ENCODE measurements at regions not wholly inside any gene's neighbourhood (a gene's known extent, or its start where the extent isn't known, plus 50 kb on each side); places are given as distances from the start of the nearest gene placed in this dataset.
A peak's percentile ranks its signal among the peaks of the same experiment; 100 is the strongest.

- WGBS, 3 donors, result 55 to 69% (median 63%) methylated on average over 4 of the region's 4 CpGs
- H3K4me1 ChIP-seq (ENCODE audit: control insufficient read depth in 3 of 3, insufficient read depth in 2 of 3, low read depth in 1 of 3, low read length in 2 of 3), result no peaks in the 10 kb centered on the region
- FAIRE-seq (no peak), DNase-seq (no peak)
- H3K27me3 ChIP-seq (ENCODE audit: control insufficient read depth in 3 of 3, insufficient read depth in 3 of 3, low read length in 3 of 3), result no peaks in the 10 kb centered on the region
- no peak overlapping the region for H3K27ac ChIP-seq (ENCODE audit: low read depth in 1 of 3, low read length in 2 of 3)
- H3K9me3 ChIP-seq (ENCODE audit: control insufficient read depth in 2 of 2, insufficient read depth in 1 of 2, low read depth in 1 of 2, low read length in 1 of 2), result no peaks in the 10 kb centered on the region
- H3K36me3 ChIP-seq (ENCODE audit: control insufficient read depth in 3 of 3, insufficient read depth in 2 of 3, low read depth in 1 of 3, low read length in 3 of 3), result no peaks in the 10 kb centered on the region
- H3K4me3 ChIP-seq (ENCODE audit: low read depth in 1 of 3, low read length in 3 of 3), result no peak overlapping the region
Measured at GRCh38 chr5:109533751-109534272, 124.0 kb upstream of the PJA2 start.

- WGBS, 3 donors, result 52 to 67% (median 55%) methylated on average over 2 of the region's 2 CpGs
- FAIRE-seq, result no peak
- H3K4me1 ChIP-seq (ENCODE audit: control insufficient read depth in 3 of 3, insufficient read depth in 2 of 3, low read depth in 1 of 3, low read length in 2 of 3), result no peaks in the 10 kb centered on the region
Measured at GRCh38 chr5:109532773-109533364, 123.1 kb upstream of the PJA2 start.

GRCh38 chr5:109531262-109531661 is 121.5 kb upstream of the PJA2 start:
- H3K4me3 ChIP-seq (ENCODE audit: low read depth in 1 of 3, low read length in 3 of 3), result no peak overlapping the region
- H3K27me3 ChIP-seq (ENCODE audit: control insufficient read depth in 3 of 3, insufficient read depth in 3 of 3, low read length in 3 of 3), result no peaks in the 10 kb centered on the region
- no peak for FAIRE-seq
- no peaks in the 10 kb centered on the region for H3K9me3 ChIP-seq (ENCODE audit: control insufficient read depth in 2 of 2, insufficient read depth in 1 of 2, low read depth in 1 of 2, low read length in 1 of 2)
- H3K36me3 ChIP-seq (ENCODE audit: control insufficient read depth in 3 of 3, insufficient read depth in 2 of 3, low read depth in 1 of 3, low read length in 3 of 3), result no peaks in the 10 kb centered on the region
- H3K4me1 ChIP-seq (ENCODE audit: control insufficient read depth in 3 of 3, insufficient read depth in 2 of 3, low read depth in 1 of 3, low read length in 2 of 3), result no peaks in the 10 kb centered on the region
- whole genome bisulfite sequencing, 3 donors, result 24 to 68% (median 43%) methylated on average over 1 of the region's 1 CpG
- DNase-seq, result no peak
- H3K27ac ChIP-seq (ENCODE audit: low read depth in 1 of 3, low read length in 2 of 3), result no peak overlapping the region

More at GRCh38 chr5:109532773-109533364, 123.1 kb upstream of the PJA2 start:
- no peaks in the 10 kb centered on the region for H3K27me3 ChIP-seq (ENCODE audit: control insufficient read depth in 3 of 3, insufficient read depth in 3 of 3, low read length in 3 of 3)
- DNase-seq, result no peak
- H3K27ac ChIP-seq (ENCODE audit: low read depth in 1 of 3, low read length in 2 of 3), result no peak overlapping the region
- no peaks in the 10 kb centered on the region for H3K36me3 ChIP-seq (ENCODE audit: control insufficient read depth in 3 of 3, insufficient read depth in 2 of 3, low read depth in 1 of 3, low read length in 3 of 3)
- no peak overlapping the region for H3K4me3 ChIP-seq (ENCODE audit: low read depth in 1 of 3, low read length in 3 of 3)
- no peaks in the 10 kb centered on the region for H3K9me3 ChIP-seq (ENCODE audit: control insufficient read depth in 2 of 2, insufficient read depth in 1 of 2, low read depth in 1 of 2, low read length in 1 of 2)

- Histone ChIP-seq H3K9me3 (ENCODE audit: control insufficient read depth in 2 of 2, insufficient read depth in 1 of 2, low read depth in 1 of 2, low read length in 1 of 2) (no peaks in the 10 kb centered on the region), H3K4me1 (ENCODE audit: control insufficient read depth in 3 of 3, insufficient read depth in 2 of 3, low read depth in 1 of 3, low read length in 2 of 3) (no peaks in the 10 kb centered on the region), H3K36me3 (ENCODE audit: control insufficient read depth in 3 of 3, insufficient read depth in 2 of 3, low read depth in 1 of 3, low read length in 3 of 3) (no peaks in the 10 kb centered on the region), H3K27me3 (ENCODE audit: control insufficient read depth in 3 of 3, insufficient read depth in 3 of 3, low read length in 3 of 3) (no peaks in the 10 kb centered on the region), H3K27ac (ENCODE audit: low read depth in 1 of 3, low read length in 2 of 3) (no peak overlapping the region), H3K4me3 (ENCODE audit: low read depth in 1 of 3, low read length in 3 of 3) (no peak overlapping the region)
- DNase-seq (no peak), FAIRE-seq (no peak)
- WGBS, 3 donors, result 91 to 100% (median 91%) methylated on average over 2 of the region's 2 CpGs
Measured at GRCh38 chr5:109529987-109530386, 120.2 kb upstream of the PJA2 start.

- Histone ChIP-seq H3K27ac (ENCODE audit: low read depth in 1 of 3, low read length in 2 of 3) (no peak overlapping the region), H3K36me3 (ENCODE audit: control insufficient read depth in 3 of 3, insufficient read depth in 2 of 3, low read depth in 1 of 3, low read length in 3 of 3) (no peaks in the 10 kb centered on the region), H3K27me3 (ENCODE audit: control insufficient read depth in 3 of 3, insufficient read depth in 3 of 3, low read length in 3 of 3) (no peaks in the 10 kb centered on the region), H3K4me1 (ENCODE audit: control insufficient read depth in 3 of 3, insufficient read depth in 2 of 3, low read depth in 1 of 3, low read length in 2 of 3) (no peaks in the 10 kb centered on the region), H3K4me3 (ENCODE audit: low read depth in 1 of 3, low read length in 3 of 3) (no peak overlapping the region), H3K9me3 (ENCODE audit: control insufficient read depth in 2 of 2, insufficient read depth in 1 of 2, low read depth in 1 of 2, low read length in 1 of 2) (no peaks in the 10 kb centered on the region)
- 47 to 68% (median 63%) methylated on average over 2 of the region's 2 CpGs for WGBS, 3 donors
- FAIRE-seq (no peak), DNase-seq (peak in 1 of 2 donors; percentile 3)
Measured at GRCh38 chr5:109529520-109529919, 119.7 kb upstream of the PJA2 start.

- 61 to 71% (median 64%) methylated on average over 2 of the region's 2 CpGs for WGBS, 3 donors
- FAIRE-seq, result no peak
- DNase-seq, result no peak
- no peaks in the 10 kb centered on the region for H3K27me3 ChIP-seq (ENCODE audit: control insufficient read depth in 3 of 3, insufficient read depth in 3 of 3, low read length in 3 of 3)
- no peaks in the 10 kb centered on the region for H3K9me3 ChIP-seq (ENCODE audit: control insufficient read depth in 2 of 2, insufficient read depth in 1 of 2, low read depth in 1 of 2, low read length in 1 of 2)
- H3K27ac ChIP-seq (ENCODE audit: low read depth in 1 of 3, low read length in 2 of 3), result no peak overlapping the region
- no peaks in the 10 kb centered on the region for H3K4me1 ChIP-seq (ENCODE audit: control insufficient read depth in 3 of 3, insufficient read depth in 2 of 3, low read depth in 1 of 3, low read length in 2 of 3)
- H3K36me3 ChIP-seq (ENCODE audit: control insufficient read depth in 3 of 3, insufficient read depth in 2 of 3, low read depth in 1 of 3, low read length in 3 of 3), result no peaks in the 10 kb centered on the region
- no peak overlapping the region for H3K4me3 ChIP-seq (ENCODE audit: low read depth in 1 of 3, low read length in 3 of 3)
Measured at GRCh38 chr5:109524555-109524954, 114.8 kb upstream of the PJA2 start.

- no peaks in the 10 kb centered on the region for H3K9me3 ChIP-seq (ENCODE audit: control insufficient read depth in 2 of 2, insufficient read depth in 1 of 2, low read depth in 1 of 2, low read length in 1 of 2)
- no peaks in the 10 kb centered on the region for H3K36me3 ChIP-seq (ENCODE audit: control insufficient read depth in 3 of 3, insufficient read depth in 2 of 3, low read depth in 1 of 3, low read length in 3 of 3)
- FAIRE-seq, result no peak
- WGBS, 3 donors, result 86 to 93% (median 89%) methylated on average over 5 of the region's 5 CpGs
- no peak overlapping the region for H3K4me3 ChIP-seq (ENCODE audit: low read depth in 1 of 3, low read length in 3 of 3)
- DNase-seq, result no peak
- H3K4me1 ChIP-seq (ENCODE audit: control insufficient read depth in 3 of 3, insufficient read depth in 2 of 3, low read depth in 1 of 3, low read length in 2 of 3), result no peaks in the 10 kb centered on the region
- no peak overlapping the region for H3K27ac ChIP-seq (ENCODE audit: low read depth in 1 of 3, low read length in 2 of 3)
- no peaks in the 10 kb centered on the region for H3K27me3 ChIP-seq (ENCODE audit: control insufficient read depth in 3 of 3, insufficient read depth in 3 of 3, low read length in 3 of 3)
Measured at GRCh38 chr5:109524026-109524425, 114.3 kb upstream of the PJA2 start.

- Histone ChIP-seq H3K27me3 (ENCODE audit: control insufficient read depth in 3 of 3, insufficient read depth in 3 of 3, low read length in 3 of 3) (no peaks in the 10 kb centered on the region), H3K9me3 (ENCODE audit: control insufficient read depth in 2 of 2, insufficient read depth in 1 of 2, low read depth in 1 of 2, low read length in 1 of 2) (no peaks in the 10 kb centered on the region), H3K36me3 (ENCODE audit: control insufficient read depth in 3 of 3, insufficient read depth in 2 of 3, low read depth in 1 of 3, low read length in 3 of 3) (no peaks in the 10 kb centered on the region), H3K4me3 (ENCODE audit: low read depth in 1 of 3, low read length in 3 of 3) (no peak overlapping the region), H3K4me1 (ENCODE audit: control insufficient read depth in 3 of 3, insufficient read depth in 2 of 3, low read depth in 1 of 3, low read length in 2 of 3) (no peaks in the 10 kb centered on the region), H3K27ac (ENCODE audit: low read depth in 1 of 3, low read length in 2 of 3) (no peak overlapping the region)
- DNase-seq (no peak), FAIRE-seq (no peak)
- WGBS, 3 donors, result 93 to 95% (median 94%) methylated on average over 1 of the region's 1 CpG
Measured at GRCh38 chr5:109522404-109522803, 112.6 kb upstream of the PJA2 start.

- no peaks in the 10 kb centered on the region for H3K36me3 ChIP-seq (ENCODE audit: control insufficient read depth in 3 of 3, insufficient read depth in 2 of 3, low read depth in 1 of 3, low read length in 3 of 3)
- DNase-seq (no peak), FAIRE-seq (no peak)
- no peaks in the 10 kb centered on the region for H3K9me3 ChIP-seq (ENCODE audit: control insufficient read depth in 2 of 2, insufficient read depth in 1 of 2, low read depth in 1 of 2, low read length in 1 of 2)
- no peak overlapping the region for H3K4me3 ChIP-seq (ENCODE audit: low read depth in 1 of 3, low read length in 3 of 3)
- no peak overlapping the region for H3K27ac ChIP-seq (ENCODE audit: low read depth in 1 of 3, low read length in 2 of 3)
- 80 to 92% (median 87%) methylated on average over 3 of the region's 3 CpGs for WGBS, 3 donors
- H3K27me3 ChIP-seq (ENCODE audit: control insufficient read depth in 3 of 3, insufficient read depth in 3 of 3, low read length in 3 of 3), result no peaks in the 10 kb centered on the region
- no peaks in the 10 kb centered on the region for H3K4me1 ChIP-seq (ENCODE audit: control insufficient read depth in 3 of 3, insufficient read depth in 2 of 3, low read depth in 1 of 3, low read length in 2 of 3)
Measured at GRCh38 chr5:109519416-109519815, 109.6 kb upstream of the PJA2 start.
